PC-9 (cell line): ENCODE measurements at regions not wholly inside any gene's neighbourhood (a gene's known extent, or its start where the extent isn't known, plus 50 kb on each side); places are given as distances from the start of the nearest gene placed in this dataset.
A peak's percentile ranks its signal among the peaks of the same experiment; 100 is the strongest.

Experiments
- BruUV-seq: library from RNA; stranded (reverse); fragments of 400-500 nt; replicated peaks from 2 replicates; lab custom pipeline; 2021; lab: Mats Ljungman, UMichigan
- CTCF ChIA-PET: fragments of 300-600 bp; sonication (Branson Sonifier 250); formaldehyde crosslinking; loops from one replicate; lab custom pipeline; 2022; ENCODE audit warnings: antibody characterized with exemption; lab: Charles Lee
- POLR2A ChIA-PET: fragments of 300-600 bp; sonication (Branson Sonifier 250); formaldehyde crosslinking; loops from one replicate; lab custom pipeline; 2022; ENCODE audit warnings: antibody characterized with exemption; ENCODE audit not compliant: unreplicated experiment; lab: Charles Lee
- DNase-seq, 2 experiments: peaks; one replicate each; pipeline versions ENCODE4 v3.0.0 to v3.0.0-alpha.2; 2015 to 2022; ENCODE audit warnings: mixed read lengths in 1 of 2
- H2AFZ ChIP-seq: fragments of 200-600 bp; sonication (generic); 2 replicates; pipeline ENCODE4 v1.8.1; 2017; ENCODE audit warnings: antibody characterized with exemption
- H3F3A ChIP-seq: fragments of 200-600 bp; sonication (generic); 2 replicates; pipeline ENCODE4 v1.8.1; 2017; ENCODE audit warnings: antibody characterized with exemption, mild to moderate bottlenecking, low read depth; ENCODE audit not compliant: insufficient read depth
- H3K27ac ChIP-seq: fragments of 200-600 bp; sonication (generic); 2 replicates; pipeline ENCODE4 v1.6.1; 2016; ENCODE audit warnings: mixed run types
- H3K27me3 ChIP-seq: fragments of 200-600 bp; sonication (generic); 2 replicates; pipeline ENCODE4 v1.6.1; 2016; ENCODE audit warnings: low read depth, mixed run types; ENCODE audit not compliant: insufficient read depth
- H3K36me3 ChIP-seq: fragments of 200-600 bp; sonication (generic); 2 replicates; pipeline ENCODE4 v1.6.1; 2016; ENCODE audit warnings: low read depth, mixed run types
- H3K4me1 ChIP-seq: fragments of 200-600 bp; sonication (generic); replicated peaks from 2 replicates; pipeline ENCODE4 v1.6.1; 2016; ENCODE audit warnings: mixed run types; ENCODE audit not compliant: insufficient read depth
- H3K4me2 ChIP-seq: fragments of 200-600 bp; sonication (generic); 2 replicates; pipeline ENCODE4 v1.6.1; 2017; ENCODE audit warnings: mixed run types
- H3K4me3 ChIP-seq: fragments of 200-600 bp; sonication (generic); 2 replicates; pipeline ENCODE4 v1.6.1; 2016; ENCODE audit warnings: mixed run types
- H3K79me2 ChIP-seq: fragments of 200-600 bp; sonication (generic); 2 replicates; pipeline ENCODE4 v1.6.1; 2017; ENCODE audit warnings: low read depth, mixed run types
- H3K9me2 ChIP-seq: fragments of 200-600 bp; sonication (generic); 2 replicates; pipeline ENCODE4 v1.8.1; 2017; ENCODE audit warnings: mild to moderate bottlenecking; ENCODE audit not compliant: insufficient read depth
- H3K9me3 ChIP-seq: fragments of 200-600 bp; sonication (generic); 2 replicates; pipeline ENCODE4 v1.8.1; 2016; ENCODE audit warnings: low read depth; ENCODE audit not compliant: insufficient read depth
- H4K20me1 ChIP-seq: fragments of 200-600 bp; sonication (generic); 2 replicates; pipeline ENCODE4 v1.8.1; 2017; ENCODE audit not compliant: insufficient read depth
- CTCF ChIP-seq: fragments of 200-600 bp; sonication (generic); conservative IDR thresholded peaks from 2 replicates; pipeline ENCODE4 v1.6.1; 2017; ENCODE audit warnings: mixed run types, antibody characterized with exemption, mild to moderate bottlenecking, moderate library complexity
- EZH2 ChIP-seq: fragments of 200-600 bp; sonication (generic); IDR thresholded peaks from 2 replicates; pipeline ENCODE4 v1.8.0; 2017; ENCODE audit warnings: antibody characterized with exemption, low read depth
- intact Hi-C: fragments of 100-400 bp; cut with micrococcal nuclease; formaldehyde crosslinking; loops from one replicate; pipeline ENCODE4 v1.10.0; 2022; ENCODE audit not compliant: unreplicated experiment

GRCh38 chr14:55849833-55850232 is 268.4 kb upstream of the PELI2 start:
- POLR2A ChIA-PET = no interaction called here
- no peak for TF ChIP-seq CTCF
- TF ChIP-seq EZH2 = no peak
- H4K20me1 ChIP-seq = no peaks in the 10 kb centered on the region
- no peak overlapping the region for H3K4me2 ChIP-seq
- no peaks in the 10 kb centered on the region for H3K27me3 ChIP-seq
- no peaks in the 10 kb centered on the region for H3K4me1 ChIP-seq
- no peaks in the 10 kb centered on the region for H3K9me3 ChIP-seq
- H3K4me3 ChIP-seq = no peak overlapping the region
- no TSS peak for BruUV-seq
- CTCF ChIA-PET = no interaction called here
- no peaks in the 10 kb centered on the region for H3K79me2 ChIP-seq
- H3F3A ChIP-seq = no peaks in the 10 kb centered on the region
- no peak for DNase-seq
- H3K36me3 ChIP-seq = no peaks in the 10 kb centered on the region
- no peaks in the 10 kb centered on the region for H3K9me2 ChIP-seq
- intact Hi-C loops = no loop called here
- no peak overlapping the region for H2AFZ ChIP-seq
- H3K27ac ChIP-seq = no peak overlapping the region

GRCh38 chr14:55850825-55851241 is 267.4 kb upstream of the PELI2 start:
- ChIA-PET CTCF (no interaction called here), POLR2A (no interaction called here)
- no TSS peak for BruUV-seq
- no peak overlapping the region for H3K27ac ChIP-seq
- DNase-seq = peak; percentile 12 to 51
- H3K4me3 ChIP-seq = no peak overlapping the region
- H3K4me1 ChIP-seq = no peaks in the 10 kb centered on the region
- no peak overlapping the region for H3K4me2 ChIP-seq
- no peaks in the 10 kb centered on the region for H3F3A ChIP-seq
- TF ChIP-seq CTCF (no peak), EZH2 (no peak)
- H2AFZ ChIP-seq = no peak overlapping the region
- no peaks in the 10 kb centered on the region for H3K27me3 ChIP-seq
- H3K9me3 ChIP-seq = no peaks in the 10 kb centered on the region
- no peaks in the 10 kb centered on the region for H3K79me2 ChIP-seq
- intact Hi-C loops = no loop called here
- H3K36me3 ChIP-seq = no peaks in the 10 kb centered on the region
- no peaks in the 10 kb centered on the region for H3K9me2 ChIP-seq
- H4K20me1 ChIP-seq = no peaks in the 10 kb centered on the region

DNA sequence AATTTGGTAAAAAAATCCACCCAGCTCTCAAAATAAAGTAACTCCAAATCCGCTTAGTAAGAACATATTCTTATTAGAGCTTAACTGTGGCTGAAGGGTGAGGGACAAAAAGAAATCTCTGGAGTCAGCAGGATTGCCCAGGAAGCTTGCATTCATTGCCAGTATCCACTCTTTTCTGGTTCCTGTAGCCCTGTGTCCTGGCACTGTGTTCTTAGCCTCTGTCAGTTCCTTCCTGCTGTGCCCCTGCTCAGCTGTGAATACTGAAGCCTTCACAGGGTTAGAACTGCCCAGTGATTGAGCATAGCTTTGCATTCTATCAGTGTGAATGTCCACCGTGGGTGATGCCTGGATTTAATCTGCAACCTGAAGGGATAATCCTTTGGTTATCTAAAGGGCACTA is 266.9 kb upstream of the PELI2 start:
- Histone ChIP-seq H3F3A (no peaks in the 10 kb centered on the region), H3K27me3 (no peaks in the 10 kb centered on the region), H3K36me3 (no peaks in the 10 kb centered on the region), H2AFZ (no peak overlapping the region), H3K4me3 (no peak overlapping the region), H3K9me3 (no peaks in the 10 kb centered on the region), H3K79me2 (no peaks in the 10 kb centered on the region), H3K4me2 (no peak overlapping the region), H3K9me2 (no peaks in the 10 kb centered on the region), H4K20me1 (no peaks in the 10 kb centered on the region; the same call in 1 of the 2 replicates), H3K4me1 (no peaks in the 10 kb centered on the region), H3K27ac (no peak overlapping the region)
- TF ChIP-seq CTCF = no peak
- no peak for TF ChIP-seq EZH2
- DNase-seq = no peak
- ChIA-PET CTCF (no interaction called here), POLR2A (no interaction called here)
- intact Hi-C loops = no loop called here
- no TSS peak for BruUV-seq
